SK-N-SH treated with all-trans-retinoic acid at 6 μM for 48 hours (cell line): ENCODE measurements at regions not wholly inside any gene's neighbourhood (a gene's known extent, or its start where the extent isn't known, plus 50 kb on each side); places are given as distances from the start of the nearest gene placed in this dataset.

Source experiments
- BACH2 ChIP-seq: fragments of 250-450 bp; sonication (Bioruptor Pico); IDR thresholded peaks from 2 replicates; pipeline ENCODE4 v1.9.0; 2021; ENCODE audit warnings: mild to moderate bottlenecking, borderline replicate concordance
- CSDC2 ChIP-seq: fragments of 250-450 bp; sonication (Bioruptor Pico); IDR thresholded peaks from 2 replicates; pipeline ENCODE4 v1.5.0; 2020; ENCODE audit warnings: mild to moderate bottlenecking, moderate library complexity
- GLIS3 ChIP-seq: fragments of 250-450 bp; sonication (Bioruptor Pico); IDR thresholded peaks from 2 replicates; pipeline ENCODE4 v1.5.0; 2020; ENCODE audit warnings: mild to moderate bottlenecking, moderate library complexity
- PATZ1 ChIP-seq: fragments of 250-450 bp; sonication (Bioruptor Pico); IDR thresholded peaks from 2 replicates; pipeline ENCODE4 v1.8.0; 2020; ENCODE audit warnings: mild to moderate bottlenecking, moderate library complexity, borderline replicate concordance
- POU6F1 ChIP-seq: fragments of 250-450 bp; sonication (Bioruptor Pico); IDR thresholded peaks from 2 replicates; pipeline ENCODE4 v1.8.0; 2021; ENCODE audit warnings: low read depth, mild to moderate bottlenecking, moderate library complexity, borderline replicate concordance
- PPARA ChIP-seq: fragments of 250-450 bp; sonication (Bioruptor Pico); IDR thresholded peaks from 2 replicates; pipeline ENCODE4 v1.5.0; 2020; ENCODE audit warnings: mild to moderate bottlenecking, borderline replicate concordance
- RARB ChIP-seq: fragments of 250-450 bp; sonication (Bioruptor Pico); IDR thresholded peaks from 2 replicates; pipeline ENCODE4 v1.8.0; 2021; ENCODE audit warnings: mild to moderate bottlenecking, moderate library complexity
- SNAI2 ChIP-seq: fragments of 250-450 bp; sonication (Bioruptor Pico); IDR thresholded peaks from 2 replicates; pipeline ENCODE4 v1.5.0; 2020; ENCODE audit warnings: mild to moderate bottlenecking, moderate library complexity
- TCF4 ChIP-seq: fragments of 250-450 bp; sonication (Bioruptor Pico); IDR thresholded peaks from 2 replicates; pipeline ENCODE4 v1.8.0; 2021; ENCODE audit warnings: mild to moderate bottlenecking, moderate library complexity, borderline replicate concordance
- TOX ChIP-seq: fragments of 250-450 bp; sonication (Bioruptor Pico); IDR thresholded peaks from 2 replicates; pipeline ENCODE4 v1.8.0; 2021; ENCODE audit warnings: mild to moderate bottlenecking, moderate library complexity, borderline replicate concordance
- ZC3H10 ChIP-seq: fragments of 250-450 bp; sonication (Bioruptor Pico); IDR thresholded peaks from 2 replicates; pipeline ENCODE4 v1.5.1; 2021; ENCODE audit warnings: mild to moderate bottlenecking, moderate library complexity
- ZNF565 ChIP-seq: fragments of 450-650 bp; formaldehyde crosslinking; conservative IDR thresholded peaks from 2 replicates; pipeline ENCODE4 v1.5.0; 2020; ENCODE audit warnings: low read depth, mild to moderate bottlenecking, moderate library complexity
- ZNF70 ChIP-seq: fragments of 450-650 bp; formaldehyde crosslinking; IDR thresholded peaks from 2 replicates; pipeline ENCODE4 v1.5.0; 2020; ENCODE audit warnings: mild to moderate bottlenecking, moderate library complexity
- TF ChIP-seq, protein P1 (sequence below): fragments of 250-450 bp; sonication (Bioruptor Pico); IDR thresholded peaks from 2 replicates; pipeline ENCODE4 v1.5.1; 2020; ENCODE audit warnings: low read depth, mild to moderate bottlenecking, moderate library complexity

DNA sequence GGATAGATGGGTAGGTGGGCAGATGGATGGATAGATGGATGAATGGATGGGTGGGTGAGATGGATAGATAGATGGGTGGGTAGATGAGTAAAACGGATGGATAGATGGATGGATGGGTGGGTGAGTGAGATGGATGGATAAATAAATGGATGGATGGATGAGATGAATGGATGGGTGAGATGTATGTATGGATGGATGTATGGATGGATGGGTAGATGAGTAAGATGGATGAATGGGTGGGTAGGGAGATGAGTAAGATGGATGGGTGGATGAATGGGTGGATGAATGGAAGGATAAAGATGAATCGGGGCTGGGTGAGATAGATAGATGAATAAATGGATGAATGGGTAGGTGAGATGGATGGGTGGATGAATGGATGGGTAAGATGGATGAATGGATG, 210.1 kb downstream of the TFAP2C start:
- TF ChIP-seq ZC3H10 (CRISPR knock-in tag) (no peak), ZNF70 (no peak), TCF4 (CRISPR knock-in tag) (no peak), CSDC2 (CRISPR knock-in tag) (no peak), ZNF565 (CRISPR knock-in tag) (no peak), SNAI2 (CRISPR knock-in tag) (no peak), POU6F1 (no peak), PATZ1 (CRISPR knock-in tag) (no peak), BACH2 (no peak), TOX (no peak), PPARA (CRISPR knock-in tag) (no peak), RARB (CRISPR knock-in tag) (no peak), GLIS3 (CRISPR knock-in tag) (no peak)
- TF ChIP-seq, protein P1, sequence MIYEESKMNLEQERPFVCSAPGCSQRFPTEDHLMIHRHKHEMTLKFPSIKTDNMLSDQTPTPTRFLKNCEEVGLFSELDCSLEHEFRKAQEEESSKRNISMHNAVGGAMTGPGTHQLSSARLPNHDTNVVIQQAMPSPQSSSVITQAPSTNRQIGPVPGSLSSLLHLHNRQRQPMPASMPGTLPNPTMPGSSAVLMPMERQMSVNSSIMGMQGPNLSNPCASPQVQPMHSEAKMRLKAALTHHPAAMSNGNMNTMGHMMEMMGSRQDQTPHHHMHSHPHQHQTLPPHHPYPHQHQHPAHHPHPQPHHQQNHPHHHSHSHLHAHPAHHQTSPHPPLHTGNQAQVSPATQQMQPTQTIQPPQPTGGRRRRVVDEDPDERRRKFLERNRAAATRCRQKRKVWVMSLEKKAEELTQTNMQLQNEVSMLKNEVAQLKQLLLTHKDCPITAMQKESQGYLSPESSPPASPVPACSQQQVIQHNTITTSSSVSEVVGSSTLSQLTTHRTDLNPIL (CRISPR knock-in tag) = no peak
